Panc1 (cell line): ENCODE measurements at regions not wholly inside any gene's neighbourhood (a gene's known extent, or its start where the extent isn't known, plus 50 kb on each side); places are given as distances from the start of the nearest gene placed in this dataset.

ENCODE experiments used
- CTCF ChIP-seq: fragments of 450-650 bp; IDR thresholded peaks from 2 replicates; pipeline ENCODE4 v1.5.1; 2017; ENCODE audit warnings: mild to moderate bottlenecking
- POLR2AphosphoS5 ChIP-seq: IDR thresholded peaks from 2 replicates; pipeline ENCODE4 v1.6.1; 2012; ENCODE audit warnings: mild to moderate bottlenecking, low read depth, low read length, moderate library complexity
- REST ChIP-seq, 2 experiments: IDR thresholded peaks; 2 replicates each; pipeline ENCODE4 v1.6.1; 2011 to 2012; ENCODE audit warnings: low read depth in 2 of 2, control low read depth in 1 of 2, low read length in 1 of 2, mild to moderate bottlenecking in 1 of 2, moderate library complexity in 1 of 2; ENCODE audit not compliant: insufficient read depth in 1 of 2
- SIN3A ChIP-seq: IDR thresholded peaks from 2 replicates; pipeline ENCODE4 v1.6.1; 2012; ENCODE audit warnings: low read depth, mild to moderate bottlenecking, low read length, moderate library complexity, borderline replicate concordance; ENCODE audit not compliant: insufficient read depth
- TCF7L2 ChIP-seq: IDR thresholded peaks from 2 replicates; pipeline ENCODE4 v1.6.1; 2011; ENCODE audit warnings: mild to moderate bottlenecking, low read depth, low read length, inconsistent platforms

- no peak for TF ChIP-seq CTCF
- no peak for TF ChIP-seq REST (IDR thresholded peaks at IDR 0.05; ENCODE audit: insufficient read depth in 1 of 2, low read depth in 2 of 2, low read length in 1 of 2)
- TF ChIP-seq TCF7L2: no peak
- no peak for TF ChIP-seq POLR2AphosphoS5
- TF ChIP-seq SIN3A: no peak
Measured at GRCh38 chr16:66186251-66186785, 180.2 kb upstream of the CDH5 start.
